ENCODE measurements at regions not wholly inside any gene's neighbourhood (a gene's known extent, or its start where the extent isn't known, plus 50 kb on each side); places are given as distances from the start of the nearest gene placed in this dataset.

GRCh38 chr18:47746615-47747014, 183.8 kb downstream of the SMAD2 start (continued):
- TF ChIP-seq TSHZ2 (CRISPR knock-in tag; IDR thresholded peaks at IDR 0.05) (no peak), ZNF8 (CRISPR knock-in tag; IDR thresholded peaks at IDR 0.05) (no peak), BACH2 (CRISPR knock-in tag; IDR thresholded peaks at IDR 0.05; ENCODE audit: borderline replicate concordance) (no peak), CSDC2 (CRISPR knock-in tag; IDR thresholded peaks at IDR 0.05) (no peak)

GRCh38 chr18:47745227-47745626, 185.2 kb downstream of the SMAD2 start:
- no peak for ATAC-seq
- TF ChIP-seq ZNF70 (CRISPR knock-in tag; IDR thresholded peaks at IDR 0.05) (no peak), SNAI2 (CRISPR knock-in tag; IDR thresholded peaks at IDR 0.05) (no peak), ZFP3 (CRISPR knock-in tag; IDR thresholded peaks at IDR 0.05) (no peak), GLIS3 (CRISPR knock-in tag; IDR thresholded peaks at IDR 0.05) (no peak), PATZ1 (CRISPR knock-in tag; IDR thresholded peaks at IDR 0.05; ENCODE audit: borderline replicate concordance) (no peak), ZNF565 (CRISPR knock-in tag; conservative IDR thresholded peaks at IDR 0.05; ENCODE audit: low read depth) (no peak), PPARA (CRISPR knock-in tag; IDR thresholded peaks at IDR 0.05; ENCODE audit: borderline replicate concordance) (no peak), POU6F1 (CRISPR knock-in tag; IDR thresholded peaks at IDR 0.05; ENCODE audit: borderline replicate concordance, low read depth) (no peak)

- TF ChIP-seq ISL1 (CRISPR knock-in tag; IDR thresholded peaks at IDR 0.05) (no peak), ZNF8 (CRISPR knock-in tag; IDR thresholded peaks at IDR 0.05) (no peak), SNAI2 (CRISPR knock-in tag; IDR thresholded peaks at IDR 0.05) (no peak), TOX (CRISPR knock-in tag; IDR thresholded peaks at IDR 0.05; ENCODE audit: borderline replicate concordance) (no peak), ZFP3 (CRISPR knock-in tag; IDR thresholded peaks at IDR 0.05) (no peak), PATZ1 (CRISPR knock-in tag; IDR thresholded peaks at IDR 0.05; ENCODE audit: borderline replicate concordance) (no peak), GLIS3 (CRISPR knock-in tag; IDR thresholded peaks at IDR 0.05) (no peak), CSDC2 (CRISPR knock-in tag; IDR thresholded peaks at IDR 0.05) (no peak), OSR1 (CRISPR knock-in tag; IDR thresholded peaks at IDR 0.05) (no peak), TSHZ2 (CRISPR knock-in tag; IDR thresholded peaks at IDR 0.05) (no peak), PPARA (CRISPR knock-in tag; IDR thresholded peaks at IDR 0.05; ENCODE audit: borderline replicate concordance) (no peak), CSRNP3 (CRISPR knock-in tag; IDR thresholded peaks at IDR 0.05) (no peak), BACH2 (CRISPR knock-in tag; IDR thresholded peaks at IDR 0.05; ENCODE audit: borderline replicate concordance) (no peak), ZNF565 (CRISPR knock-in tag; conservative IDR thresholded peaks at IDR 0.05; ENCODE audit: low read depth) (no peak), ZC3H10 (CRISPR knock-in tag; IDR thresholded peaks at IDR 0.05) (no peak), ARNTL (CRISPR knock-in tag; IDR thresholded peaks at IDR 0.05; ENCODE audit: borderline replicate concordance, low read depth) (no peak), RARB (CRISPR knock-in tag; IDR thresholded peaks at IDR 0.05) (no peak), CREB5 (CRISPR knock-in tag; IDR thresholded peaks at IDR 0.05; ENCODE audit: low read depth) (no peak), POU6F1 (CRISPR knock-in tag; IDR thresholded peaks at IDR 0.05; ENCODE audit: borderline replicate concordance, low read depth) (no peak)
- no peak for ATAC-seq
Observed at GRCh38 chr18:47737956-47738355, 192.5 kb downstream of the SMAD2 start.
